AG04449 (cell line): ENCODE measurements at regions not wholly inside any gene's neighbourhood (a gene's known extent, or its start where the extent isn't known, plus 50 kb on each side); places are given as distances from the start of the nearest gene placed in this dataset.

Experiments
- CTCF ChIA-PET: fragments of 350-600 bp; formaldehyde crosslinking; extraction: SDS; loops from one replicate; lab custom pipeline; 2021; ENCODE audit warnings: antibody characterized with exemption; lab: Yijun Ruan, JAX
- POLR2A ChIA-PET: fragments of 400-600, 350-600 bp; formaldehyde crosslinking; extraction: SDS; loops from one replicate; lab custom pipeline; 2020; ENCODE audit warnings: antibody characterized with exemption, inconsistent platforms; lab: Yijun Ruan, JAX
- DNase-seq: peaks from one replicate; pipeline ENCODE4 v3.0.0-alpha.2; 2010; ENCODE audit warnings: low read depth, low spot score
- H3K4me3 ChIP-seq: 2 replicates; pipeline ENCODE4 v1.5.1; 2011; ENCODE audit warnings: low read depth, mild to moderate bottlenecking, control low read depth, low read length
- CTCF ChIP-seq: IDR thresholded peaks from one replicate; pipeline ENCODE4 v1.5.1; 2011; ENCODE audit warnings: mild to moderate bottlenecking, moderate library complexity, low read length, control low read depth, inconsistent platforms; ENCODE audit not compliant: insufficient read depth; ENCODE audit errors: missing control alignments

GRCh38 chr15:53115563-53115962, 325.4 kb upstream of the ONECUT1 start:
- no peak overlapping the region for H3K4me3 ChIP-seq
- ChIA-PET CTCF (no interaction called here), POLR2A (no interaction called here)
- DNase-seq = no peak
- no peak for TF ChIP-seq CTCF

GRCh38 chr15:53114960-53115359, 324.8 kb upstream of the ONECUT1 start:
- ChIA-PET CTCF (no interaction called here), POLR2A (no interaction called here)
- no peak overlapping the region for H3K4me3 ChIP-seq
- TF ChIP-seq CTCF = no peak
- no peak for DNase-seq

GRCh38 chr15:53110999-53111398, 320.9 kb upstream of the ONECUT1 start:
- POLR2A ChIA-PET = no interaction called here
- no peak for DNase-seq
- no peak for TF ChIP-seq CTCF
- H3K4me3 ChIP-seq = no peak overlapping the region
- CTCF ChIA-PET = no interaction called here

- DNase-seq = no peak
- CTCF ChIA-PET = no interaction called here
- POLR2A ChIA-PET = no interaction called here
- TF ChIP-seq CTCF = no peak
- H3K4me3 ChIP-seq = no peak overlapping the region
Observed at GRCh38 chr15:53108319-53108718, 318.2 kb upstream of the ONECUT1 start.

- no peak for DNase-seq
- TF ChIP-seq CTCF = no peak
- no peak overlapping the region for H3K4me3 ChIP-seq
- ChIA-PET CTCF (no interaction called here), POLR2A (no interaction called here)
Observed at GRCh38 chr15:53107855-53108254, 317.7 kb upstream of the ONECUT1 start.

- no peak for DNase-seq
- no peak overlapping the region for H3K4me3 ChIP-seq
- TF ChIP-seq CTCF = no peak
- ChIA-PET CTCF (no interaction called here), POLR2A (no interaction called here)
Observed at GRCh38 chr15:53106505-53107286, 316.6 kb upstream of the ONECUT1 start.
